ENCODE measurements at regions not wholly inside any gene's neighbourhood (a gene's known extent, or its start where the extent isn't known, plus 50 kb on each side); places are given as distances from the start of the nearest gene placed in this dataset.

DNA sequence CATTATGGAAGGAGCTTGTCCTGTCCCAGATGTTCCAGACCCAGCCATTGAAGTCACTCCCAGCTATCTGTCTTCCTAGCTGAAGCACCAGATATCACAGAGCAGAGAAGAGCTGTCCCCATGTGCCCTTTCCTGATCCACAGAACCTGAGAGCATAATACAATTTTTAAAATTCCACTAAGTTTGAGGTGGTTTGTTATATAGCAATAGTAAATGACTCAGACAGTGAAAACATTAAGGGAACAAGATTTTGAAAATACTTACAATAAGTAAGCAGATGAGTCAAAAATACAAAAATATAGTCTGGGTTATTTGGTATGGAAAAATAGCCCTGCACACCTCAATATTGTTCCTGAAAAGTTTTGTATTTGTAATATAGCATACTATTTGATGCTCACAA is 85.8 kb upstream of the GLS start:
- TF ChIP-seq, protein P1, sequence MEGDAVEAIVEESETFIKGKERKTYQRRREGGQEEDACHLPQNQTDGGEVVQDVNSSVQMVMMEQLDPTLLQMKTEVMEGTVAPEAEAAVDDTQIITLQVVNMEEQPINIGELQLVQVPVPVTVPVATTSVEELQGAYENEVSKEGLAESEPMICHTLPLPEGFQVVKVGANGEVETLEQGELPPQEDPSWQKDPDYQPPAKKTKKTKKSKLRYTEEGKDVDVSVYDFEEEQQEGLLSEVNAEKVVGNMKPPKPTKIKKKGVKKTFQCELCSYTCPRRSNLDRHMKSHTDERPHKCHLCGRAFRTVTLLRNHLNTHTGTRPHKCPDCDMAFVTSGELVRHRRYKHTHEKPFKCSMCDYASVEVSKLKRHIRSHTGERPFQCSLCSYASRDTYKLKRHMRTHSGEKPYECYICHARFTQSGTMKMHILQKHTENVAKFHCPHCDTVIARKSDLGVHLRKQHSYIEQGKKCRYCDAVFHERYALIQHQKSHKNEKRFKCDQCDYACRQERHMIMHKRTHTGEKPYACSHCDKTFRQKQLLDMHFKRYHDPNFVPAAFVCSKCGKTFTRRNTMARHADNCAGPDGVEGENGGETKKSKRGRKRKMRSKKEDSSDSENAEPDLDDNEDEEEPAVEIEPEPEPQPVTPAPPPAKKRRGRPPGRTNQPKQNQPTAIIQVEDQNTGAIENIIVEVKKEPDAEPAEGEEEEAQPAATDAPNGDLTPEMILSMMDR (IDR thresholded peaks at IDR 0.05; ENCODE audit: low read depth, low read length): no peak
- no peak for TF ChIP-seq EZH2phosphoT487 (IDR thresholded peaks at IDR 0.05; ENCODE audit: low read depth)
